ENCODE measurements at regions not wholly inside any gene's neighbourhood (a gene's known extent, or its start where the extent isn't known, plus 50 kb on each side); places are given as distances from the start of the nearest gene placed in this dataset.

- CTCF ChIA-PET: no interaction called here
- TF ChIP-seq, protein P1, sequence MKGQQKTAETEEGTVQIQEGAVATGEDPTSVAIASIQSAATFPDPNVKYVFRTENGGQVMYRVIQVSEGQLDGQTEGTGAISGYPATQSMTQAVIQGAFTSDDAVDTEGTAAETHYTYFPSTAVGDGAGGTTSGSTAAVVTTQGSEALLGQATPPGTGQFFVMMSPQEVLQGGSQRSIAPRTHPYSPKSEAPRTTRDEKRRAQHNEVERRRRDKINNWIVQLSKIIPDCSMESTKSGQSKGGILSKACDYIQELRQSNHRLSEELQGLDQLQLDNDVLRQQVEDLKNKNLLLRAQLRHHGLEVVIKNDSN (IDR thresholded peaks at IDR 0.05; ENCODE audit: borderline replicate concordance, low read depth): no peak
- TF ChIP-seq TEAD4 (IDR thresholded peaks at IDR 0.05; ENCODE audit: borderline replicate concordance, insufficient read depth) (no peak), YY1 (IDR thresholded peaks at IDR 0.05; ENCODE audit: low read depth) (no peak), FOXJ3 (CRISPR knock-in tag; IDR thresholded peaks at IDR 0.05) (no peak), POLR2AphosphoS5 (IDR thresholded peaks at IDR 0.05; ENCODE audit: low read depth, low read length) (no peak), SIN3A (IDR thresholded peaks at IDR 0.05; ENCODE audit: borderline replicate concordance, low read depth, low read length) (no peak), MXI1 (IDR thresholded peaks at IDR 0.05; ENCODE audit: low read depth, low read length) (no peak), TAF1 (IDR thresholded peaks at IDR 0.05; ENCODE audit: borderline replicate concordance, low read depth, low read length) (no peak), SMC3 (IDR thresholded peaks at IDR 0.05; ENCODE audit: low read depth, low read length) (no peak), REST (IDR thresholded peaks at IDR 0.05; ENCODE audit: low read depth, low read length) (no peak), MEF2A (IDR thresholded peaks at IDR 0.05; ENCODE audit: borderline replicate concordance, low read depth) (no peak), TCF12 (IDR thresholded peaks at IDR 0.05) (no peak), ELF1 (IDR thresholded peaks at IDR 0.05) (no peak)
- TF ChIP-seq, protein P2, sequence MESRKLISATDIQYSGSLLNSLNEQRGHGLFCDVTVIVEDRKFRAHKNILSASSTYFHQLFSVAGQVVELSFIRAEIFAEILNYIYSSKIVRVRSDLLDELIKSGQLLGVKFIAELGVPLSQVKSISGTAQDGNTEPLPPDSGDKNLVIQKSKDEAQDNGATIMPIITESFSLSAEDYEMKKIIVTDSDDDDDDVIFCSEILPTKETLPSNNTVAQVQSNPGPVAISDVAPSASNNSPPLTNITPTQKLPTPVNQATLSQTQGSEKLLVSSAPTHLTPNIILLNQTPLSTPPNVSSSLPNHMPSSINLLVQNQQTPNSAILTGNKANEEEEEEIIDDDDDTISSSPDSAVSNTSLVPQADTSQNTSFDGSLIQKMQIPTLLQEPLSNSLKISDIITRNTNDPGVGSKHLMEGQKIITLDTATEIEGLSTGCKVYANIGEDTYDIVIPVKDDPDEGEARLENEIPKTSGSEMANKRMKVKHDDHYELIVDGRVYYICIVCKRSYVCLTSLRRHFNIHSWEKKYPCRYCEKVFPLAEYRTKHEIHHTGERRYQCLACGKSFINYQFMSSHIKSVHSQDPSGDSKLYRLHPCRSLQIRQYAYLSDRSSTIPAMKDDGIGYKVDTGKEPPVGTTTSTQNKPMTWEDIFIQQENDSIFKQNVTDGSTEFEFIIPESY (IDR thresholded peaks at IDR 0.05; ENCODE audit: borderline replicate concordance, low read depth): no peak
- Histone ChIP-seq H3K9me2 (no peaks in the 10 kb centered on the region), H3K4me1 (ENCODE audit: control insufficient read depth in 1 of 2, insufficient read depth in 2 of 2, low read depth in 1 of 2, low read length in 1 of 2) (no peaks in the 10 kb centered on the region), H3K27me3 (ENCODE audit: insufficient read depth) (no peaks in the 10 kb centered on the region), H3K9me3 (no peaks in the 10 kb centered on the region), H3K4me2 (no peak overlapping the region), H3K36me3 (replicated peaks in 1 of 2; ENCODE audit: control insufficient read depth in 1 of 2, insufficient read depth in 2 of 2, low read length in 1 of 2) (no peaks in the 10 kb centered on the region), H3F3A (replicated peaks; ENCODE audit: insufficient read depth) (no peaks in the 10 kb centered on the region), H3K79me2 (ENCODE audit: insufficient read depth) (no peaks in the 10 kb centered on the region), H3K9ac (no peak overlapping the region), H3K27ac (ENCODE audit: low read depth in 2 of 2, low read length in 1 of 2) (no peak overlapping the region), H3K4me3 (ENCODE audit: low read depth in 2 of 2, low read length in 1 of 2) (no peak overlapping the region), H2AFZ (ENCODE audit: low read depth) (no peak overlapping the region), H4K20me1 (ENCODE audit: insufficient read depth) (no peaks in the 10 kb centered on the region)
- 25% methylated on average over 3 of the region's 3 CpGs for WGBS (ENCODE audit: low lambda C conversion rate)
- DNase-seq: no peak
- POLR2A ChIA-PET: no interaction called here
Measured at GRCh38 chr6:15713325-15713724, 50.5 kb upstream of the DTNBP1 start.
